H1 (cell line): ENCODE measurements at regions not wholly inside any gene's neighbourhood (a gene's known extent, or its start where the extent isn't known, plus 50 kb on each side); places are given as distances from the start of the nearest gene placed in this dataset.

Experiments used
- CTCF ChIA-PET: fragments of 300-600 bp; sonication (Branson Sonifier 250); formaldehyde crosslinking; loops from one replicate; lab custom pipeline; 2021; ENCODE audit not compliant: partially characterized antibody; lab: Charles Lee
- POLR2A ChIA-PET: fragments of 300-600 bp; sonication (Branson Sonifier 250); formaldehyde crosslinking; loops from one replicate; lab custom pipeline; 2021; ENCODE audit warnings: inconsistent platforms; ENCODE audit not compliant: partially characterized antibody; lab: Charles Lee
- DNase-seq, 2 experiments: peaks; one replicate each; pipeline versions ENCODE4 v3.0.0 to v3.0.0-alpha.2; 2010 to 2022; ENCODE audit warnings: low spot score in 2 of 2, low read depth in 1 of 2, mixed read lengths in 1 of 2
- FAIRE-seq: peaks from 2 replicates; lab custom pipeline; 2011; peaks lifted over from hg19 to GRCh38; lab: Jason Lieb, UNC
- H2AFZ ChIP-seq: 2 replicates; pipeline ENCODE4 v1.8.1; 2012; ENCODE audit warnings: low read length, inconsistent platforms
- H2AK5ac ChIP-seq: 2 replicates; pipeline ENCODE4 v1.6.1; 2013; ENCODE audit warnings: low read depth, low read length
- H2BK120ac ChIP-seq: replicated peaks from 2 replicates; pipeline ENCODE3; 2013; ENCODE audit warnings: low read depth, low read length, inconsistent platforms
- H2BK12ac ChIP-seq: 2 replicates; pipeline ENCODE4 v1.6.1; 2013; ENCODE audit warnings: low read depth, low read length
- H2BK15ac ChIP-seq: 2 replicates; pipeline ENCODE4 v1.6.1; 2013; ENCODE audit warnings: low read length
- H2BK20ac ChIP-seq: 2 replicates; pipeline ENCODE4 v1.6.1; 2013; ENCODE audit warnings: low read length
- H2BK5ac ChIP-seq: 2 replicates; pipeline ENCODE4 v1.6.1; 2013; ENCODE audit warnings: low read depth, low read length
- H3K14ac ChIP-seq: 2 replicates; pipeline ENCODE4 v1.6.1; 2013; ENCODE audit warnings: inconsistent platforms; ENCODE audit not compliant: insufficient read length
- H3K18ac ChIP-seq: 2 replicates; pipeline ENCODE4 v1.6.1; 2013; ENCODE audit warnings: low read length; ENCODE audit errors: extremely low read depth
- H3K23ac ChIP-seq: 2 replicates; pipeline ENCODE4 v1.6.1; 2013; ENCODE audit warnings: inconsistent platforms; ENCODE audit not compliant: insufficient read length
- H3K23me2 ChIP-seq: 2 replicates; pipeline ENCODE4 v1.6.1; 2013; ENCODE audit warnings: low read depth, low read length
- H3K27ac ChIP-seq: 2 replicates; pipeline ENCODE4 v1.6.1; 2011; ENCODE audit warnings: low read depth, low read length, inconsistent platforms
- H3K27me3 ChIP-seq, 4 experiments: replicated peaks in 1 of 4; 1 replicate in 1 of 4; 2 replicates in 3 of 4; pipeline versions ENCODE4 v1.6.1 to v1.8.1; 2011 to 2013; ENCODE audit warnings: low read length in 3 of 4, mild to moderate bottlenecking in 3 of 4, inconsistent platforms in 2 of 4, mixed read lengths in 2 of 4, moderate library complexity in 1 of 4; ENCODE audit not compliant: control insufficient read depth in 3 of 4, insufficient read depth in 3 of 4; ENCODE audit errors: extremely low read depth in 1 of 4
- H3K36me3 ChIP-seq, 4 experiments: 2 replicates each; pipeline versions ENCODE4 v1.6.1 to v1.8.1; 2011 to 2013; ENCODE audit warnings: mild to moderate bottlenecking in 4 of 4, low read length in 3 of 4, moderate library complexity in 2 of 4, control low read depth in 1 of 4, inconsistent platforms in 1 of 4; ENCODE audit not compliant: insufficient read depth in 4 of 4, control insufficient read depth in 2 of 4
- H3K4ac ChIP-seq: replicated peaks from 2 replicates; pipeline ENCODE3; 2013; ENCODE audit warnings: low read length, low read depth, mixed read lengths, inconsistent platforms; ENCODE audit not compliant: insufficient read length
- H3K4me1 ChIP-seq, 4 experiments: replicated peaks in 1 of 4; 1 replicate in 1 of 4; 2 replicates in 3 of 4; pipeline versions ENCODE4 v1.6.1 to v1.8.1; 2011 to 2013; ENCODE audit warnings: low read length in 3 of 4, inconsistent platforms in 2 of 4, mixed read lengths in 1 of 4; ENCODE audit not compliant: insufficient read depth in 4 of 4, control insufficient read depth in 3 of 4
- H3K4me2 ChIP-seq, 2 experiments: 2 replicates each; pipeline versions ENCODE4 v1.6.1 to v1.8.1; 2011 to 2013; ENCODE audit warnings: low read depth in 2 of 2, low read length in 2 of 2, control low read depth in 1 of 2, inconsistent platforms in 1 of 2, mild to moderate bottlenecking in 1 of 2; ENCODE audit not compliant: insufficient read depth in 1 of 2
- H3K4me3 ChIP-seq, 4 experiments: fragments of 200-600, 300-600 bp in 1 of 4; sonication (generic), shearing (Covaris generic), sonication (Bioruptor Twin) in 1 of 4; 2 replicates each; pipeline versions ENCODE4 v1.5.1 to v1.8.1; 2011 to 2016; ENCODE audit warnings: low read length in 4 of 4, low read depth in 3 of 4, control low read depth in 2 of 4, inconsistent platforms in 2 of 4, mild to moderate bottlenecking in 2 of 4, mixed read lengths in 1 of 4, moderate library complexity in 1 of 4; ENCODE audit not compliant: insufficient read depth in 2 of 4; ENCODE audit errors: extremely low read depth in 1 of 4
- H3K56ac ChIP-seq: replicated peaks from 2 replicates; pipeline ENCODE3; 2013; ENCODE audit warnings: low read depth, mild to moderate bottlenecking, mixed read lengths, low read length, inconsistent platforms; ENCODE audit not compliant: insufficient read length
- H3K79me1 ChIP-seq: 2 replicates; pipeline ENCODE4 v1.6.1; 2013; ENCODE audit warnings: low read depth, low read length, control low read depth
- H3K79me2 ChIP-seq, 2 experiments: 2 replicates each; pipeline versions ENCODE4 v1.6.1 to v1.8.1; 2012 to 2013; ENCODE audit warnings: low read length in 2 of 2, mild to moderate bottlenecking in 2 of 2, inconsistent platforms in 1 of 2; ENCODE audit not compliant: insufficient read depth in 2 of 2, control insufficient read depth in 1 of 2
- H3K9ac ChIP-seq, 4 experiments: replicated peaks in 1 of 4; 1 replicate in 1 of 4; 2 replicates in 3 of 4; pipeline versions ENCODE4 v1.6.1 to v1.8.1; 2011 to 2013; ENCODE audit warnings: low read depth in 3 of 4, low read length in 3 of 4, control low read depth in 2 of 4, mild to moderate bottlenecking in 2 of 4, moderate library complexity in 2 of 4, inconsistent platforms in 1 of 4; ENCODE audit errors: extremely low read depth in 1 of 4
- H3K9me3 ChIP-seq, 2 experiments: 2 replicates each; pipeline versions ENCODE4 v1.6.1 to v1.8.1; 2012 to 2013; ENCODE audit warnings: mild to moderate bottlenecking in 2 of 2, moderate library complexity in 2 of 2, control low read depth in 1 of 2, inconsistent platforms in 1 of 2, low read depth in 1 of 2, low read length in 1 of 2, mixed read lengths in 1 of 2; ENCODE audit not compliant: insufficient read depth in 2 of 2
- H4K20me1 ChIP-seq, 2 experiments: replicated peaks in 1 of 2; 2 replicates each; pipeline versions ENCODE3 to v1.8.1; 2011 to 2013; ENCODE audit warnings: inconsistent platforms in 2 of 2, low read length in 2 of 2, mild to moderate bottlenecking in 1 of 2; ENCODE audit not compliant: insufficient read depth in 2 of 2, control insufficient read depth in 1 of 2
- H4K5ac ChIP-seq: 2 replicates; pipeline ENCODE4 v1.6.1; 2013; ENCODE audit warnings: low read length, low read depth, mixed read lengths, inconsistent platforms; ENCODE audit not compliant: insufficient read length
- H4K8ac ChIP-seq: 2 replicates; pipeline ENCODE4 v1.8.0; 2013; ENCODE audit warnings: mild to moderate bottlenecking, moderate library complexity, low read length, inconsistent platforms; ENCODE audit not compliant: insufficient read depth; ENCODE audit errors: extremely low read depth
- H4K91ac ChIP-seq: replicated peaks from 2 replicates; pipeline ENCODE3; 2013; ENCODE audit warnings: low read length, mixed read lengths, inconsistent platforms; ENCODE audit not compliant: insufficient read length
- BRCA1 ChIP-seq: IDR thresholded peaks from 2 replicates; pipeline ENCODE4 v1.6.1; 2012; ENCODE audit warnings: low read depth, low read length, improper control_type of control experiment
- CHD1 ChIP-seq: IDR thresholded peaks from 2 replicates; pipeline ENCODE4 v1.6.1; 2012; ENCODE audit warnings: low read depth, low read length, improper control_type of control experiment
- CHD2 ChIP-seq: IDR thresholded peaks from 2 replicates; pipeline ENCODE4 v1.6.1; 2012; ENCODE audit warnings: low read length, improper control_type of control experiment
- HDAC6 ChIP-seq: IDR thresholded peaks from one replicate; pipeline ENCODE4 v1.7.1; 2012; ENCODE audit warnings: low read depth, mild to moderate bottlenecking, inconsistent platforms, low read length, moderate library complexity
- NRF1 ChIP-seq: IDR thresholded peaks from 2 replicates; pipeline ENCODE4 v1.6.1; 2011; ENCODE audit warnings: mild to moderate bottlenecking, low read depth, low read length, improper control_type of control experiment
- POU5F1 ChIP-seq: IDR thresholded peaks from 2 replicates; pipeline ENCODE4 v1.6.1; 2011; ENCODE audit warnings: low read depth, mild to moderate bottlenecking, low read length, moderate library complexity
- RBBP5 ChIP-seq: IDR thresholded peaks from 2 replicates; pipeline ENCODE4 v1.7.1; 2012; ENCODE audit warnings: low read depth, mild to moderate bottlenecking, inconsistent platforms, low read length, moderate library complexity, borderline replicate concordance
- SIRT6 ChIP-seq: IDR thresholded peaks from one replicate; pipeline ENCODE4 v1.7.1; 2012; ENCODE audit warnings: low read length, inconsistent platforms
- SRF ChIP-seq: IDR thresholded peaks from 2 replicates; pipeline ENCODE4 v1.6.1; 2011; ENCODE audit warnings: mild to moderate bottlenecking, low read depth, low read length, moderate library complexity
- YY1 ChIP-seq: IDR thresholded peaks from 2 replicates; pipeline ENCODE4 v1.6.1; 2011; ENCODE audit warnings: low read depth, mild to moderate bottlenecking, low read length
- ZNF274 ChIP-seq: IDR thresholded peaks from 2 replicates; pipeline ENCODE4 v1.7.0; 2012; ENCODE audit warnings: low read length, borderline replicate concordance; ENCODE audit errors: extremely low read depth
- WGBS, 2 experiments: shearing (Covaris generic) in 1 of 2; methylation state at CpG; one replicate each; pipeline versions ENCODE4 v1.1.6 to v1.1.7; 2013 to 2015; ENCODE audit warnings: low lambda C conversion rate in 2 of 2, mixed read lengths in 2 of 2, inconsistent platforms in 1 of 2, low coverage in 1 of 2, missing lambda C conversion rate in 1 of 2; ENCODE audit not compliant: insufficient replicate concordance in 2 of 2, insufficient coverage in 1 of 2, insufficient read length in 1 of 2; ENCODE audit errors: extremely low coverage in 1 of 2, missing lambda C conversion rate in 1 of 2; 5-methylcytosine and 5-hydroxymethylcytosine counted together
- TF ChIP-seq, protein P1 (sequence below): IDR thresholded peaks from 2 replicates; pipeline ENCODE4 v1.6.1; 2012; ENCODE audit warnings: low read length, inconsistent platforms

- no peak overlapping the region for H3K23ac ChIP-seq
- H2BK120ac ChIP-seq = no peak overlapping the region
- POLR2A ChIA-PET = no interaction called here
- no peak overlapping the region for H2BK5ac ChIP-seq
- no peak overlapping the region for H3K56ac ChIP-seq
- H2BK20ac ChIP-seq = no peak overlapping the region
- no peaks in the 10 kb centered on the region for H3K36me3 ChIP-seq
- no peak overlapping the region for H3K4me3 ChIP-seq
- no peak overlapping the region for H4K91ac ChIP-seq
- no peak overlapping the region for H4K8ac ChIP-seq
- DNase-seq (no peak), FAIRE-seq (no peak)
- no peak overlapping the region for H2BK15ac ChIP-seq
- H3K14ac ChIP-seq = no peak overlapping the region
- H2AFZ ChIP-seq = 0 out of 2 replicates have a peak overlapping the region, but pooled peaks have one; percentile 34
- WGBS, 2 experiments = 85% methylated on average over 4 of the region's 4 CpGs; no CpG with 5 or more reads in 1 of the 2 experiments
- H3K79me2 ChIP-seq = no peaks in the 10 kb centered on the region
- H3K4ac ChIP-seq = no peak overlapping the region
- no peak overlapping the region for H3K18ac ChIP-seq
- H3K27ac ChIP-seq = no peak overlapping the region
- H3K79me1 ChIP-seq = no peaks in the 10 kb centered on the region
- H3K9me3 ChIP-seq = no peaks in the 10 kb centered on the region
- H3K9ac ChIP-seq = no peak overlapping the region
- H3K23me2 ChIP-seq = no peaks in the 10 kb centered on the region
- H3K4me1 ChIP-seq = peaks cover 0 to 6% (median 1%) of the 10 kb centered on the region in 4 experiments; a peak in 2 of 7 replicates
- no peaks in the 10 kb centered on the region for H3K27me3 ChIP-seq
- CTCF ChIA-PET = interaction anchor here (1.3 kb wide), 1 partner anchor 13 kb away, joined by 5 read pairs; no protein-coding TSS in a partner anchor
- H4K20me1 ChIP-seq = no peaks in the 10 kb centered on the region
- no peak overlapping the region for H2BK12ac ChIP-seq
- H4K5ac ChIP-seq = no peak overlapping the region
- no peak overlapping the region for H2AK5ac ChIP-seq
- no peak overlapping the region for H3K4me2 ChIP-seq
- TF ChIP-seq BRCA1 = no peak
- no peak for TF ChIP-seq NRF1
- TF ChIP-seq CHD1 = no peak
- no peak for TF ChIP-seq RBBP5
- TF ChIP-seq CHD2 = no peak
- TF ChIP-seq SRF = no peak
- no peak for TF ChIP-seq HDAC6
- no peak for TF ChIP-seq POU5F1
- TF ChIP-seq, protein P1, sequence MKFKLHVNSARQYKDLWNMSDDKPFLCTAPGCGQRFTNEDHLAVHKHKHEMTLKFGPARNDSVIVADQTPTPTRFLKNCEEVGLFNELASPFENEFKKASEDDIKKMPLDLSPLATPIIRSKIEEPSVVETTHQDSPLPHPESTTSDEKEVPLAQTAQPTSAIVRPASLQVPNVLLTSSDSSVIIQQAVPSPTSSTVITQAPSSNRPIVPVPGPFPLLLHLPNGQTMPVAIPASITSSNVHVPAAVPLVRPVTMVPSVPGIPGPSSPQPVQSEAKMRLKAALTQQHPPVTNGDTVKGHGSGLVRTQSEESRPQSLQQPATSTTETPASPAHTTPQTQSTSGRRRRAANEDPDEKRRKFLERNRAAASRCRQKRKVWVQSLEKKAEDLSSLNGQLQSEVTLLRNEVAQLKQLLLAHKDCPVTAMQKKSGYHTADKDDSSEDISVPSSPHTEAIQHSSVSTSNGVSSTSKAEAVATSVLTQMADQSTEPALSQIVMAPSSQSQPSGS = no peak
- no peak for TF ChIP-seq ZNF274
- TF ChIP-seq YY1 = no peak
- no peak for TF ChIP-seq SIRT6
Measured at GRCh38 chr12:20278276-20278675, 90.1 kb upstream of the PDE3A start.
